Stimulated activated CD4-positive, alpha-beta T cell treated with anti-CD3 and anti-CD28 coated beads, Interleukin-2, amount 100 ng/mL, for 48 hours (primary cell): ENCODE measurements at regions not wholly inside any gene's neighbourhood (a gene's known extent, or its start where the extent isn't known, plus 50 kb on each side); places are given as distances from the start of the nearest gene placed in this dataset.

Experiments
- DNase-seq, 2 donors: peaks; one replicate each; pipeline ENCODE4 v3.0.0-alpha.2; 2020

GRCh38 chr2:3099860-3100234 lies 277.8 kb downstream of the EIPR1 start:
- no peak for DNase-seq

GRCh38 chr2:3099145-3099859 lies 278.3 kb downstream of the EIPR1 start:
- DNase-seq: no peak

DNA sequence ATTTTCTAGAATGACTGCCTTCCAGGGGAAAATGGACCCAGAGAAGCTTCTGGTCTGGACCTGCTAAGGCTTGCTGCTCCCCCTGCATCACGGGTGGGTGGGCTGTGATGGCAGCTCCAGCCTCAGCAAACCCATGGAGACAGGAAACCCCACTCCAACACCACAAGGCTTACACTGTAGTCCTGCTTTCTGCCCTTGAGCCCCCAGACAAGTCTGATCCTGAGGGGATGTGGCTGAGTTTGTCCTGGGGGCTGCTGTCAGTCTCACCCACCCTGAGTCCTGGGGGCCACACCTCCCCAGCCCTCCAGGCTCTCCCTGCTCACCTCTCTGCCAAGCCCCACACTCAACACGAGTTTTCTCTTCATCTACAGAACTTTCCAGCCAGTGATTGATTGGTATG lies 279.4 kb downstream of the EIPR1 start:
- DNase-seq: no peak

DNA sequence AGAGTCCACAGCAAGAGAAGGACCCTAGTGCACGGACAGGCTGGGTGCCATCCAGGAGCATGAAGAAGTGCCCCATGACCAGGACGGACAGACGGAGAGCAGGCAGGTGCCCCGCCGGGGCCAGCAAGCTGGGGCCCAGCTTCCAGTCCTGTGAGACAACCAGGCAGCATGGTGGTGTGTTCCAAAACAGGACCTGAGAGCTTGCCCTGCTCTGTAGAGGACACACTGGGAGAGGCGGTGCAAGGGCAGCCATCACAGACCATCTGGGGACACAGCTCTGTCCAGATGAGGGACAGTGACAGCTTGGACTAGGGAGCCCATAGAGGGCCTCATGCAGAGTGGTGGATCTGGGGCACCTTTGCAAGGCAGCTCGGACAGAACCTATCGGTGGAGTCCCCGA lies 279.8 kb downstream of the EIPR1 start:
- no peak for DNase-seq

- DNase-seq: no peak
Observed at GRCh38 chr2:3094999-3095958, 282.3 kb downstream of the EIPR1 start.

GRCh38 chr2:3094318-3094717 lies 283.3 kb downstream of the EIPR1 start:
- no peak for DNase-seq

GRCh38 chr2:3091696-3092095 lies 285.9 kb downstream of the EIPR1 start:
- no peak for DNase-seq

GRCh38 chr2:3082705-3083104 lies 294.9 kb downstream of the EIPR1 start:
- no peak for DNase-seq

- no peak for DNase-seq
Observed at GRCh38 chr2:3079959-3080948, 297.4 kb downstream of the EIPR1 start.

DNA sequence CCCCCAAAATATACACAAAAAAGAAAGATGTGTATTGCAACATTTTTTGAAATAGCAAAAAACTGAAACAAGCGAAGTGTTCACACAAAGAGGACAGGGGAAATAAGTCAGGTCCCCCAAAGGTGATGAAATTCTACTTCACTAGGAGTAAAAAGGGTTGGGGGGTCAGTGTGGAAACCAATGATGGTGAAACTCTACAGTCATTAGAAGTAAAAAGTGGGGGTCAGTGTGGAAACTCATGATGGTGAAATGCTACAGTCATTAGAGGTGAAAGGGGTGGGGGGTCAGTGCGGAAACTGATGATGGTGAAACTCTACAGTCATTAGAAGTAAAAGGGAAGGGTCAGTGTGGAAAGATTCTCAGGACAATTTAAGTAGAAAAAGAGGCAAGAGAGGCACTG lies 298.2 kb downstream of the EIPR1 start:
- DNase-seq: no peak

GRCh38 chr2:3078684-3079083 lies 298.9 kb downstream of the EIPR1 start:
- DNase-seq: no peak

DNA sequence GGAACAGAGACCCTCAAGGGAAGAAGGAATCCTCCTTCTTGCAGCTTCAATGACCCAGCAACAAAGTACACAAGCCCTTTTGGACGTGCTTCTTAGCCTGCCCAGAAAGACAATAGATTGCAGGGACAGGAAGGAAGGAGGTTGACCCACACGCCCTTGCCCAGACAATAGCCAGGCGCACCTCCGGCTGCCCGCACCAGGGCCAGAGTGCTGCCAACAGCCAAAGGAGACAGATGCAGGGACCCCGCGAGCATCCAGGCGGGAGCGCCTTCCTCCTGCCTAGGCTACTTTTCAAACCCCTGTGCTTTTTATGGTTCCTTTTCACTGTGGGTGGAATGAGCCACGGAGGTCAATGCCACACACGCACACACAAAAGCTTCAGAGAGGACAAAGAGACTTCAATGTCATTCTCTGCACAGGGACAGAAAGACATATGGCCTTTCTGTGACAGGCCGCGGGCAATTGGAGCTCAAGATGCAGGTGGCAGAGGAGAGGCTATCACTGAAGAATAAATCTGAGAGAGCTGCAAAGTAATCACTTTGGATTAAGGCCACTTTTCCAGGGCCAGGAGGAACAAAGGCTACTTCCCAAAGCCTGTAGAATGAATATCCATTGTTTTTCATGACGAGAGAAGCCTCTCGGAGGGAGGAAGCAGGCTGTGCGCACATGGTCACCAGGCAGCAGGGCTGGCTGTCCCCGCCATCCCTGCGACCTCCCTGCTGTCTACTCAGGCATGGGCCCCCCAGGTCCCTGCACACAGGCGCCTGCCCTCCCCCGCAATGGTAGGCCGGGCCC lies 300.6 kb downstream of the EIPR1 start:
- no peak for DNase-seq

GRCh38 chr2:3075991-3076340 lies 301.7 kb downstream of the EIPR1 start:
- DNase-seq: no peak

- no peak for DNase-seq
Observed at GRCh38 chr2:3075316-3075990, 302.2 kb downstream of the EIPR1 start.

- no peak for DNase-seq
Observed at GRCh38 chr2:3073704-3074103, 303.9 kb downstream of the EIPR1 start.

DNA sequence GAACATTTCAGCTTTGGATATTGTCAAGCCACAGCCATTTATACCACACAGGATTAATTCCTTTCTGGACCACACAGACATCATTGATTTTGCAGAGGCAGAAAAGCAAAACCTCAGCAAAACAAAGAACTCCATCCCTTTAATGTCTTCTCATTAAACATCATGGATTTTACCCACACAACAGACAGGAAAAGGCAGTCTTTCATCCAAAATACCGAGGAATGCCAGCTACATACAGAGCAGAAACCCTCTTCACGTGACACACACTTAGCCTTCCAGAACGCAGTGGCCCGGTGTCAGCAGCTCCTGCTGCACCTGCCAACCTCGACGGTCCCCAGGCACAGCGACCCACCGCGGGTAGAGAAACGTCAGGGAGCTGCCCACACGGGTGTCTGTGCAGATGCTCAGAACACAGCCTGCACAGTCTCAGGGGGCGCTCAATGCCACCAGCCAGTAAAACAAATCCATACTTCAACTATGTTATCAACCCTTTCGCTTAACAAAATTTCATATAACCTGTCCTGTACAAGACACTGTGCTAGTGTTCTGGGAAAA lies 304.5 kb downstream of the EIPR1 start:
- DNase-seq: no peak

- DNase-seq: no peak
Observed at GRCh38 chr2:3071685-3072263, 305.8 kb downstream of the EIPR1 start.

DNA sequence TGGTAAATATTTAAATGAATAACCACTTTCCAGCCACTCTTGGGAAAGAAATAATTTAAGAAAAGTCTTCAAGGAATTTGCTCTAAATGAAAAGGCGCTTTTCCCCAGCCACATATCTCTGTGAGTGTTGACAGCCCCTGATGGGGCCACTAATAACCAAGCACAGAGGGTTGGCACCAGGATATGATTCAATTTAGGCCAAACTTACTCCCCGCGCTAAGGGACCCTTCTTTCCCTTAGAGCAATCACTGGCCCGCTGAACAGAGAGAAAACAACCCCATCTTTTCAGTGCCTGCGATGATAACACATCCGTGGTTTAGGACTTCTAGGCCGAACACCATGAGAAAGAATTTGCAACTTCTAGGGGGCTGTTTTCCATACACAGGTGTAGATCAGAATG lies 310.8 kb downstream of the EIPR1 start:
- DNase-seq: no peak

DNA sequence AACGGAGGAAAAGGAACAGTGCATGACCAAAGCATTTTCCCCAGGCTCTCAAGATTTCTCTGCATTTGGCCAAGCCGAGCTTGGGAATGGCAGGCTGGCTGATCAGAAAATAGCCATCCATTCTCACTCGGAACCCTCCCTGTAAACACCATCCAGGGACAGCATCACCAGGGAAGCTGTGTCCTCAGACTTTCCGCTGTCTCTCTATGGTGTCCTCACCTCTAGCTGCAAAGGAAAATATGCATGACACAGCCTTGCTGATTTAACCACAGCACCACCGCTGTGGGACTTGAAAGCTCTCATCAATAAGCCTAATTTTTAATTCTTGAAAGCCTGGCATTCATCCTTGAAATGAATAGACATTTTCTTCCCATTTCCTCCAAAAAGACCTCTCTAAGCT lies 311.7 kb downstream of the EIPR1 start:
- DNase-seq: no peak

DNA sequence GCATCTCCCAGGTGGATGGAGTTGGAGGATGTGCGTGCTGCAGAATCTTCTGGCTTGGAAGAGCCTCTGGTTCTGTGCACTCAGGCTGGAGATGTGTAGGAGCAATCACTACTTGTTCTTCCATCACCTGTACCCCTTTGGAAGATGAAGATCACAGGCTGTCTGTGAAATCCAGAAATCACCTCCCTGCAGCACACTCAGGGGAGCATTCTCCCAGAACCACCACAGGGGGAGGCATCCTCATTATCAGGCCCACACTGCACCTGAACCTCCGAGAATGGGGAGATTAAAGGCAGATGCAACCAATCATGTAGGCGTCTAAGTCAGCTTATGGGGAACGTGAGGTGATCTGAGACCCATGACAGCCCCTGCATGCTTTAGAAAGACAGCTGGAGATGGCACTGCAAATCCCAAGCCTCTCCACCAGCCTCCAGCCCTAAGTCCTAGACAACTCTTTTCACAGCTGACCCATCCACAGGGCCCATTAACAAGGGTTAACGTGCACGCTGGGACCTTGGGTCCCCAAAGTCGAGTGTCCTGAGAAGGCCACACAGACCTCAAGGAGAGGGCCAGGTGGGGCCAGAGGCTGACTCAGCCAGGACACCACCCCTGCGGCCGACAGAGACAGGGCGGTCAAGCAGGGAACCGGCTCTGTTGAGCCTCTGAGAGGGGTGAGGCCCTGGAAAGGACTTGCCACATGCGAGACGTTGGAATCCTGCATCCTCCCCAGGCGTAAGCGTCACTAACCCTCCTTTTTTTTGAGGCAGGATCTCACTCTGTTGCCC lies 314.9 kb downstream of the EIPR1 start:
- DNase-seq: no peak
